GM06990 (cell line): ENCODE measurements at regions not wholly inside any gene's neighbourhood (a gene's known extent, or its start where the extent isn't known, plus 50 kb on each side); places are given as distances from the start of the nearest gene placed in this dataset.

Source experiments
- DNase-seq: peaks from one replicate; pipeline ENCODE4 v3.0.0-alpha.2; 2011; ENCODE audit not compliant: insufficient read length; ENCODE audit errors: extremely low read depth
- H3K27me3 ChIP-seq: replicated peaks from 2 replicates; pipeline ENCODE4 v1.6.0; 2011; ENCODE audit warnings: low read length; ENCODE audit not compliant: control insufficient read depth, insufficient read depth
- H3K36me3 ChIP-seq: 2 replicates; pipeline ENCODE4 v1.5.1; 2011; ENCODE audit warnings: low read length; ENCODE audit not compliant: control insufficient read depth, insufficient read depth
- H3K4me3 ChIP-seq: replicated peaks from 2 replicates; pipeline ENCODE4 v1.5.1; 2011; ENCODE audit warnings: low read depth, mild to moderate bottlenecking, control low read depth, low read length
- CTCF ChIP-seq: IDR thresholded peaks from 2 replicates; pipeline ENCODE4 v1.5.1; 2011; ENCODE audit warnings: low read length, control low read depth, mild to moderate bottlenecking, inconsistent platforms; ENCODE audit not compliant: insufficient read depth, poor library complexity, severe bottlenecking

- Histone ChIP-seq H3K4me3 (no peak overlapping the region), H3K27me3 (no peaks in the 10 kb centered on the region)
- TF ChIP-seq CTCF = no peak
These were observed 76.9 kb upstream of the AGAP1 start for GRCh38 chr2:235416858-235417499.

GRCh38 chr2:235418918-235419317 lies 74.9 kb upstream of the AGAP1 start:
- no peaks in the 10 kb centered on the region for H3K36me3 ChIP-seq
- no peak for TF ChIP-seq CTCF
- H3K27me3 ChIP-seq = no peaks in the 10 kb centered on the region
- DNase-seq = no peak
- no peak overlapping the region for H3K4me3 ChIP-seq

More at GRCh38 chr2:235416858-235417499, 76.9 kb upstream of the AGAP1 start:
- no peak for DNase-seq
- no peaks in the 10 kb centered on the region for H3K36me3 ChIP-seq

- no peaks in the 10 kb centered on the region for H3K36me3 ChIP-seq
- no peak for TF ChIP-seq CTCF
- no peak overlapping the region for H3K4me3 ChIP-seq
- H3K27me3 ChIP-seq = no peaks in the 10 kb centered on the region
- DNase-seq = no peak
These were observed 73.8 kb upstream of the AGAP1 start for GRCh38 chr2:235419996-235420395.

GRCh38 chr2:235421618-235422017 lies 72.2 kb upstream of the AGAP1 start:
- Histone ChIP-seq H3K36me3 (no peaks in the 10 kb centered on the region), H3K27me3 (no peaks in the 10 kb centered on the region), H3K4me3 (no peak overlapping the region)
- TF ChIP-seq CTCF = no peak
- no peak for DNase-seq

GRCh38 chr2:235430366-235431083 lies 63.3 kb upstream of the AGAP1 start:
- no peaks in the 10 kb centered on the region for H3K36me3 ChIP-seq
- peaks cover 2% of the 10 kb centered on the region for H3K27me3 ChIP-seq
- no peak overlapping the region for H3K4me3 ChIP-seq
- no peak for TF ChIP-seq CTCF
- DNase-seq = no peak
